Endothelial cell of umbilical vein (primary cell): ENCODE measurements at regions not wholly inside any gene's neighbourhood (a gene's known extent, or its start where the extent isn't known, plus 50 kb on each side); places are given as distances from the start of the nearest gene placed in this dataset.

ENCODE experiments used
- BruUV-seq: library from RNA; stranded (reverse); fragments of 400-500 nt; replicated peaks from 2 replicates; lab custom pipeline; 2021; lab: Mats Ljungman, UMichigan
- CTCF ChIA-PET: fragments of 300-600, 350-600 bp; sonication (Branson Sonifier 250); formaldehyde crosslinking; loops from one replicate; lab custom pipeline; 2021; ENCODE audit warnings: antibody characterized with exemption, inconsistent platforms; lab: Charles Lee
- POLR2A ChIA-PET: fragments of 300-600, 350-600 bp; sonication (Branson Sonifier 250); formaldehyde crosslinking; loops from one replicate; lab custom pipeline; 2021; ENCODE audit warnings: antibody characterized with exemption, inconsistent platforms; lab: Charles Lee
- DNase-seq: peaks from one replicate; pipeline ENCODE4 v3.0.0-alpha.2; 2011; ENCODE audit warnings: low read depth, low spot score
- FAIRE-seq: peaks from 2 replicates; lab custom pipeline; 2011; peaks lifted over from hg19 to GRCh38; lab: Jason Lieb, UNC
- H2AFZ ChIP-seq: 2 replicates; pipeline ENCODE4 v1.6.0; 2012; ENCODE audit warnings: low read depth, low read length, control low read depth, inconsistent platforms
- H3K27ac ChIP-seq: 2 replicates; pipeline ENCODE4 v1.5.1; 2011; ENCODE audit warnings: low read depth, mild to moderate bottlenecking, control low read depth, low read length, moderate library complexity; ENCODE audit not compliant: insufficient read depth
- H3K27me3 ChIP-seq, 2 experiments: 2 replicates each; pipeline versions ENCODE4 v1.6.0 to v1.6.1; 2011; ENCODE audit warnings: low read length in 2 of 2, mixed read lengths in 1 of 2; ENCODE audit not compliant: control insufficient read depth in 2 of 2, insufficient read depth in 2 of 2
- H3K36me3 ChIP-seq, 2 experiments: 2 replicates in 1 of 2; 3 replicates in 1 of 2; pipeline ENCODE4 v1.5.1; 2011; ENCODE audit warnings: low read length in 2 of 2, mild to moderate bottlenecking in 1 of 2, moderate library complexity in 1 of 2; ENCODE audit not compliant: control insufficient read depth in 2 of 2, insufficient read depth in 2 of 2; ENCODE audit errors: extremely low read depth in 1 of 2
- H3K4me1 ChIP-seq: 3 replicates; pipeline ENCODE4 v1.5.1; 2011; ENCODE audit warnings: mild to moderate bottlenecking, low read length; ENCODE audit not compliant: control insufficient read depth, insufficient read depth; ENCODE audit errors: extremely low read depth
- H3K4me2 ChIP-seq: 2 replicates; pipeline ENCODE4 v1.6.1; 2011; ENCODE audit warnings: low read length, control low read depth, mixed read lengths; ENCODE audit not compliant: insufficient read depth
- H3K4me3 ChIP-seq, 3 experiments: fragments of 200-600 bp in 1 of 3; sonication (generic), shearing (Covaris generic) in 1 of 3; replicated peaks in 1 of 3; 2 replicates each; pipeline ENCODE4 v1.5.1; 2011 to 2016; ENCODE audit warnings: control low read depth in 3 of 3, low read length in 3 of 3, mild to moderate bottlenecking in 2 of 3, inconsistent platforms in 1 of 3, low read depth in 1 of 3, moderate library complexity in 1 of 3; ENCODE audit not compliant: insufficient read depth in 1 of 3
- H3K79me2 ChIP-seq: 2 replicates; pipeline ENCODE4 v1.6.0; 2012; ENCODE audit warnings: low read length, inconsistent platforms; ENCODE audit not compliant: control insufficient read depth, insufficient read depth
- H3K9ac ChIP-seq: replicated peaks from 2 replicates; pipeline ENCODE3; 2011; ENCODE audit warnings: low read length, control low read depth; ENCODE audit not compliant: insufficient read depth; ENCODE audit errors: extremely low read depth
- H3K9me1 ChIP-seq: replicated peaks from 3 replicates; pipeline ENCODE4 v1.6.0; 2011; ENCODE audit warnings: mild to moderate bottlenecking, low read length; ENCODE audit not compliant: control insufficient read depth, insufficient read depth; ENCODE audit errors: extremely low read depth
- H3K9me3 ChIP-seq: replicated peaks from 2 replicates; pipeline ENCODE4 v1.5.1; 2012; ENCODE audit warnings: low read length, inconsistent platforms; ENCODE audit not compliant: control insufficient read depth, insufficient read depth
- H4K20me1 ChIP-seq: replicated peaks from 2 replicates; pipeline ENCODE3; 2011; ENCODE audit warnings: mild to moderate bottlenecking, low read length; ENCODE audit not compliant: control insufficient read depth, insufficient read depth; ENCODE audit errors: extremely low read depth
- EZH2 ChIP-seq: IDR thresholded peaks from 2 replicates; pipeline ENCODE4 v1.6.1; 2012; ENCODE audit warnings: borderline replicate concordance, low read depth, mild to moderate bottlenecking, moderate library complexity, low read length, inconsistent platforms; ENCODE audit not compliant: severe bottlenecking
- FOS ChIP-seq: IDR thresholded peaks from 2 replicates; pipeline ENCODE4 v1.6.1; 2011; ENCODE audit warnings: mild to moderate bottlenecking, low read length, moderate library complexity, borderline replicate concordance; ENCODE audit not compliant: insufficient read depth
- GATA2 ChIP-seq: IDR thresholded peaks from 2 replicates; pipeline ENCODE4 v1.7.0; 2011; ENCODE audit warnings: low read depth, mild to moderate bottlenecking, moderate library complexity, mixed read lengths, low read length; ENCODE audit not compliant: insufficient read length, insufficient read depth
- JUN ChIP-seq: IDR thresholded peaks from 2 replicates; pipeline ENCODE4 v1.6.1; 2011; ENCODE audit warnings: borderline replicate concordance, low read depth; ENCODE audit not compliant: insufficient read length, insufficient read depth
- MYC ChIP-seq: IDR thresholded peaks from one replicate; pipeline ENCODE4 v1.6.1; 2011; ENCODE audit warnings: mild to moderate bottlenecking, low read depth, low read length
- POLR2A ChIP-seq: IDR thresholded peaks from 2 replicates; pipeline ENCODE4 v1.6.1; 2012; ENCODE audit warnings: low read depth, mild to moderate bottlenecking, control low read depth, low read length
- dilution Hi-C: fragments of 300-500 bp; cut with MboI; formaldehyde crosslinking; loops from one replicate; pipeline ENCODE4 v1.15.0; 2019; ENCODE audit warnings: low sequenced_read_pairs; ENCODE audit not compliant: extremely low pct_ligation_motif_present
- intact Hi-C: fragments of 100-400 bp; cut with micrococcal nuclease; formaldehyde crosslinking; loops from one replicate; pipeline ENCODE4 v1.10.0; 2022
- TF ChIP-seq, protein P1 (sequence below), 2 donors: IDR thresholded peaks; 1 replicate in 1 of 2; 2 replicates in 1 of 2; pipeline ENCODE4 v1.5.1; 2011; ENCODE audit warnings: low read length in 2 of 2, mild to moderate bottlenecking in 2 of 2, moderate library complexity in 2 of 2, control low read depth in 1 of 2, inconsistent platforms in 1 of 2, low read depth in 1 of 2; ENCODE audit not compliant: insufficient read depth in 1 of 2; ENCODE audit errors: extremely low read depth in 1 of 2

DNA sequence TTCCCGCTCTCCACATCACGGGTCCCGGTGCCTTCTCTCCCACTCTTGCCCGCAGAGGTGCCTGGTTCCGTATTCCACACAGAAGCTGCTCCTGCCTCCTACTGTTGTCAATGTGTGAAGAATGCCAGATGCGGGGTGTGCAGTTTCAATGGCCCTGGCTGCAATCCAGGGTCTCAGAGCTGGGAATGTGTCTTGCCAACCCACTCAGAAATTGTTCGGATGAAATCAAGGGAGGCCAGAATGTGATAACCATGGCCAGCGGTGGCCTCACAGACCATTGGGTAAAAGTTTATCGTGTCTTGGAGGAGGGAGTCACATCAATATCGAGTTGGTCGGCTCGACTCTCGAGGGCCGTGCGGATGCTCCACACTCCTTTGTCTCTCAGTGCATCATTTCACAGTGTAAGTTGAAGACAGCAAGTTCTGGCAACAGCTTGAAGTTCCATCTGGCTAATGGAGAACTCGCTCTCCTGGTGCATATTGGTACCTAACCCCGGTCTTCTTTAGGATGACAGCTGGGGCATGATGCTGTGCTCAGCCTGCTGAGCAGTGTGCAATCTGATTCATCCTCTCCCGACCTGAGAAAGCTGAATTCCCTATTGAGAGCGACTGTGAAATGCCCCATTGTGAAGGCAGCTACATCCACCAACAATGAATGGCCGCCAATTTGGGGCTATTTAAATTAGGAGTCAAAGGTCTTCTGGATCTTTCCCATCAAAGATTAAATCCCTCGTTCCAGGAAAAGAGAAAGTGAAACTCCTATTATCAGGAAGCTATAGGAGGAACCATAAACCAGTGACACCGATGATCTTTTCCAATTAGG is 389.0 kb downstream of the SOX11 start:
- Histone ChIP-seq H4K20me1 (no peaks in the 10 kb centered on the region), H3K4me1 (no peaks in the 10 kb centered on the region), H3K27ac (no peak overlapping the region), H3K9me1 (no peaks in the 10 kb centered on the region), H3K4me2 (no peak overlapping the region), H3K9me3 (peaks cover 16% of the 10 kb centered on the region), H3K36me3 (no peaks in the 10 kb centered on the region), H2AFZ (no peak overlapping the region), H3K27me3 (no peaks in the 10 kb centered on the region), H3K4me3 (no peak overlapping the region), H3K79me2 (no peaks in the 10 kb centered on the region), H3K9ac (no peak overlapping the region)
- intact Hi-C loops, result no loop called here
- CTCF ChIA-PET, result no interaction called here
- POLR2A ChIA-PET, result no interaction called here
- TF ChIP-seq FOS, result no peak
- TF ChIP-seq POLR2A, result no peak
- TF ChIP-seq, protein P1, sequence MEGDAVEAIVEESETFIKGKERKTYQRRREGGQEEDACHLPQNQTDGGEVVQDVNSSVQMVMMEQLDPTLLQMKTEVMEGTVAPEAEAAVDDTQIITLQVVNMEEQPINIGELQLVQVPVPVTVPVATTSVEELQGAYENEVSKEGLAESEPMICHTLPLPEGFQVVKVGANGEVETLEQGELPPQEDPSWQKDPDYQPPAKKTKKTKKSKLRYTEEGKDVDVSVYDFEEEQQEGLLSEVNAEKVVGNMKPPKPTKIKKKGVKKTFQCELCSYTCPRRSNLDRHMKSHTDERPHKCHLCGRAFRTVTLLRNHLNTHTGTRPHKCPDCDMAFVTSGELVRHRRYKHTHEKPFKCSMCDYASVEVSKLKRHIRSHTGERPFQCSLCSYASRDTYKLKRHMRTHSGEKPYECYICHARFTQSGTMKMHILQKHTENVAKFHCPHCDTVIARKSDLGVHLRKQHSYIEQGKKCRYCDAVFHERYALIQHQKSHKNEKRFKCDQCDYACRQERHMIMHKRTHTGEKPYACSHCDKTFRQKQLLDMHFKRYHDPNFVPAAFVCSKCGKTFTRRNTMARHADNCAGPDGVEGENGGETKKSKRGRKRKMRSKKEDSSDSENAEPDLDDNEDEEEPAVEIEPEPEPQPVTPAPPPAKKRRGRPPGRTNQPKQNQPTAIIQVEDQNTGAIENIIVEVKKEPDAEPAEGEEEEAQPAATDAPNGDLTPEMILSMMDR (IDR thresholded peaks at IDR 0.05; ENCODE audit: extremely low read depth in 1 of 2, insufficient read depth in 1 of 2, low read depth in 1 of 2, low read length in 2 of 2), result no peak
- no peak for FAIRE-seq
- no TSS peak for BruUV-seq
- DNase-seq, result no peak
- dilution Hi-C loops, result no loop called here

DNA sequence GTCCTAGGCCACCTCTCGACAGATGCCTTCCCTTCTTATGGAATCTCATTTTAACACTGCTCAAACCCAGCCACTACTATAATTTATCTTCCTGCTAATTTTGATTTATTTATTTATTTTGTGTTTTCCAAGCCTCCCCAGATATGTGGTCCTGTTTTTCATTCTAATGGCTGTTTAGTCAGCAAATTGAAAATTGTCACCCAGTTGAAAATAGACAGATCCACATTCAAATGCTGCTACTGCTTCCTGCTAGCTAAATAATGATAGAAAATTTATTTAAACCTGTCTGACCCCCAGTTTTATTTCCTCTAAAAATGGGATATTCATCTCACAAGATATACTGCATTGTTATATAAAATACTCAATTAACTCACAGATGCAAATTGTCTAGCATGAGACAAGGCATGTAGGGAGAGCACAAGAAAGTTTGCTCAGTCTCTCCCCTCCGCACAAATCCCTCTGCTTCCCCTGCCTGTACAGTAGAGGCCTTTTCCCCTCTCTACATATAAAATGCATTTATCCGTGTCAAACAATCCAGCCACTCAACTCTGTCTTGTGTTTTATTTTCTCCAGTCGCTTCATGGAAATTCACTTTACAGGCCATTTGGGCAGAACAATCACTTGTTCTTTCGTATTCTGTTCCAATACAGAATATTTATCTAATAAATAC is 389.9 kb downstream of the SOX11 start:
- DNase-seq (no peak), FAIRE-seq (no peak)
- Histone ChIP-seq H3K4me1 (no peaks in the 10 kb centered on the region), H3K9ac (no peak overlapping the region), H3K79me2 (no peaks in the 10 kb centered on the region), H4K20me1 (no peaks in the 10 kb centered on the region), H3K9me1 (no peaks in the 10 kb centered on the region), H3K4me2 (no peak overlapping the region), H3K36me3 (no peaks in the 10 kb centered on the region), H3K9me3 (peaks cover 16% of the 10 kb centered on the region), H2AFZ (no peak overlapping the region), H3K27me3 (no peaks in the 10 kb centered on the region), H3K27ac (no peak overlapping the region), H3K4me3 (no peak overlapping the region)
- intact Hi-C loops, result no loop called here
- dilution Hi-C loops, result no loop called here
- no TSS peak for BruUV-seq
- CTCF ChIA-PET, result no interaction called here
- TF ChIP-seq GATA2 (no peak), JUN (no peak), FOS (no peak), EZH2 (no peak), MYC (no peak), POLR2A (no peak)
- POLR2A ChIA-PET, result no interaction called here
